OCI-LY7 (cell line): ENCODE measurements at regions not wholly inside any gene's neighbourhood (a gene's known extent, or its start where the extent isn't known, plus 50 kb on each side); places are given as distances from the start of the nearest gene placed in this dataset.

ENCODE experiments used
- CTCF ChIP-seq: fragments of 200-600 bp; sonication (generic); conservative IDR thresholded peaks from 2 replicates; pipeline ENCODE4 v1.5.1; 2014; ENCODE audit warnings: mild to moderate bottlenecking, antibody characterized with exemption, low read length, moderate library complexity, mixed read lengths
- EZH2phosphoT487 ChIP-seq: fragments of 200-600 bp; sonication (generic); IDR thresholded peaks from 2 replicates; pipeline ENCODE4 v1.6.1; 2018; ENCODE audit warnings: low read depth, borderline replicate concordance, mild to moderate bottlenecking, mixed run types, antibody characterized with exemption, low read length, moderate library complexity, mixed read lengths

GRCh38 chr3:64805978-64806377, 118.2 kb upstream of the ADAMTS9 start:
- TF ChIP-seq CTCF = no peak
- no peak for TF ChIP-seq EZH2phosphoT487
